ENCODE measurements at regions not wholly inside any gene's neighbourhood (a gene's known extent, or its start where the extent isn't known, plus 50 kb on each side); places are given as distances from the start of the nearest gene placed in this dataset.

GRCh38 chr18:56493531-56493930, 144.9 kb downstream of the TXNL1 start:
- no peak for TF ChIP-seq EZH2 (IDR thresholded peaks at IDR 0.05)
- no peak for TF ChIP-seq CTCF (IDR thresholded peaks at IDR 0.05)
- no peak for TF ChIP-seq EZH2phosphoT487 (IDR thresholded peaks at IDR 0.05)
